Dendritic cell treated with granulocyte-macrophage colony-stimulating factor and Interleukin-4, amounts not matched to agents 40 ng/mL and 50 ng/mL, for 4 days (primary cell): ENCODE measurements at regions not wholly inside any gene's neighbourhood (a gene's known extent, or its start where the extent isn't known, plus 50 kb on each side); places are given as distances from the start of the nearest gene placed in this dataset.
A peak's percentile ranks its signal among the peaks of the same experiment; 100 is the strongest.

ENCODE experiments used
- H3K27ac Mint-ChIP-seq: one replicate; pipeline ENCODE4 v1.8.0; 2022; ENCODE audit warnings: mild to moderate bottlenecking, mixed read lengths
- H3K27me3 Mint-ChIP-seq: one replicate; pipeline ENCODE4 v1.8.0; 2022; ENCODE audit warnings: mild to moderate bottlenecking, mixed read lengths
- H3K36me3 Mint-ChIP-seq: one replicate; pipeline ENCODE4 v1.8.0; 2022; ENCODE audit warnings: low read depth, mixed read lengths
- H3K4me1 Mint-ChIP-seq: one replicate; pipeline ENCODE4 v1.8.0; 2022; ENCODE audit warnings: low read depth, mixed read lengths
- H3K4me3 Mint-ChIP-seq: one replicate; pipeline ENCODE4 v1.8.0; 2022; ENCODE audit warnings: mild to moderate bottlenecking, moderate library complexity, mixed read lengths
- H3K9me3 Mint-ChIP-seq: one replicate; pipeline ENCODE4 v1.8.0; 2022; ENCODE audit warnings: mixed read lengths
- intact Hi-C: fragments of 100-400 bp; cut with micrococcal nuclease; formaldehyde crosslinking; loops from one replicate; pipeline ENCODE4 v1.15.0; 2022

DNA sequence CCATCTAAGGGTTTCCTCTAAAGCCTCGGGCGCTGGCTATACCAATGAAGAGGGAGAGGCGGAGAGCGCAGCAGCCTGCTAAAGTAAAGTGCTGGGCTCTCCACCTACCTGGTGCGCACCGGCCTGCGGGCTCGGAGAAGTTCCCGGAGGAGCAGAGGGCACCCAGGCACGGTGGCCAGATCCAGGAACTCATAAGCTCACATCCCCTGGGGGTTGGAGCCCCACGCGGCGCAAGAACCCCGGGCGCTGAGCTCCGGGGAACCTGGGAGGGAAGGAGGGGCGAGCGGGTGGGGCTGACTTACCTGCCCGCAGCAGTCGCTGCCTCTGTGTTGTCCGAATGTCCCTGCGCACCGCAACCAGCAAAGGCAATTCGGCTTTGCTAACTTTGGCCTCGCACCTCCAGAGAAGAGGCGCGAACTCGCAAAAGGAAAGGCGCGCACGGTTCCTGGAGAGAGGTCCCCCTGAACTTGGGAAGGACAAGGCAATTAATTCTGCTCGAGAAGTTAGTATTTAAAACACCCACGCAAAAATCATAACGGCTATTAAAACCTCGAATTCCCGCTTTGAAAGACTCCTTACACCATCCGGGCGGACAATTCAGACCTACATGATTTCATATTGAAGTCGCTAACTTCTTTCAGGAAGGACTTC, 127.6 kb upstream of the C11orf58 start:
- peaks cover 31% of the 10 kb centered on the region for H3K27me3 Mint-ChIP-seq
- no peaks in the 10 kb centered on the region for H3K9me3 Mint-ChIP-seq
- H3K4me3 Mint-ChIP-seq = no peak overlapping the region
- H3K4me1 Mint-ChIP-seq = peaks cover 29% of the 10 kb centered on the region
- no peak overlapping the region for H3K27ac Mint-ChIP-seq
- intact Hi-C loops = no loop called here
- H3K36me3 Mint-ChIP-seq = no peaks in the 10 kb centered on the region

GRCh38 chr11:16610213-16610737, 128.2 kb upstream of the C11orf58 start:
- intact Hi-C loops = no loop called here
- Mint-ChIP-seq H3K36me3 (no peaks in the 10 kb centered on the region), H3K4me1 (peaks cover 30% of the 10 kb centered on the region), H3K27ac (no peak overlapping the region), H3K9me3 (no peaks in the 10 kb centered on the region), H3K4me3 (no peak overlapping the region), H3K27me3 (peaks cover 26% of the 10 kb centered on the region)

DNA sequence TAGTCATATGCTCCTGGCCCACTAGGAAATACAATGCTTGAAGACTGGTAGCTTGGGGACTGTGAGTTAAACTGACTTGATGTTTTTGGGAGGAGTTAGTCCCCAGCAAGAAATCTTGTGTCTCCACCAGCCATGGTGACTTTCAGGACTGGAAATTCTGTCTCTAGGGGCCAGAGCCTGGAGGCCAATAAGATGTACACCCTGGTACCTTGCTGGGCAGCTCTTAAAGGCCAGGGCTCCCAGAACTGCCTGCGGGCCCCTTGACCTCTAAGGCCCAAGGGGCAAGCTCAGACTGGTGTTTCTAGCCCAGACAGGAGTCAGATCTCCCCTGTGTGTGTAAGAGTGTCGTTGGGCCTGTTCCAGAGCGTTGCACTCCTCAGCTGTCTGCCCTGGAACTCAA, 128.7 kb upstream of the C11orf58 start:
- H3K4me1 Mint-ChIP-seq = peaks cover 35% of the 10 kb centered on the region
- no peaks in the 10 kb centered on the region for H3K9me3 Mint-ChIP-seq
- no peak overlapping the region for H3K27ac Mint-ChIP-seq
- peaks cover 23% of the 10 kb centered on the region for H3K27me3 Mint-ChIP-seq
- no peak overlapping the region for H3K4me3 Mint-ChIP-seq
- H3K36me3 Mint-ChIP-seq = no peaks in the 10 kb centered on the region
- intact Hi-C loops = loop anchor here (5.0 to 10.0 kb wide), 2 partner anchors 757 to 835 kb away; no protein-coding TSS in a partner anchor

GRCh38 chr11:16607675-16608644, 130.5 kb upstream of the C11orf58 start:
- intact Hi-C loops = loop anchor here (5.0 to 10.0 kb wide), 2 partner anchors 756 to 833 kb away; no protein-coding TSS in a partner anchor
- Mint-ChIP-seq H3K4me1 (peaks cover 29% of the 10 kb centered on the region), H3K27ac (no peak overlapping the region), H3K9me3 (no peaks in the 10 kb centered on the region), H3K27me3 (peaks cover 24% of the 10 kb centered on the region), H3K4me3 (no peak overlapping the region), H3K36me3 (no peaks in the 10 kb centered on the region)

GRCh38 chr11:16606784-16607674, 131.4 kb upstream of the C11orf58 start:
- H3K27me3 Mint-ChIP-seq = peaks cover 28% of the 10 kb centered on the region
- intact Hi-C loops = loop anchor here (5.0 to 10.0 kb wide), 2 partner anchors 755 to 832 kb away; no protein-coding TSS in a partner anchor
- H3K27ac Mint-ChIP-seq = peak overlapping the region; percentile 28
- peak overlapping the region; percentile 72 for H3K4me3 Mint-ChIP-seq
- H3K9me3 Mint-ChIP-seq = no peaks in the 10 kb centered on the region
- no peaks in the 10 kb centered on the region for H3K36me3 Mint-ChIP-seq
- peaks cover 23% of the 10 kb centered on the region for H3K4me1 Mint-ChIP-seq

DNA sequence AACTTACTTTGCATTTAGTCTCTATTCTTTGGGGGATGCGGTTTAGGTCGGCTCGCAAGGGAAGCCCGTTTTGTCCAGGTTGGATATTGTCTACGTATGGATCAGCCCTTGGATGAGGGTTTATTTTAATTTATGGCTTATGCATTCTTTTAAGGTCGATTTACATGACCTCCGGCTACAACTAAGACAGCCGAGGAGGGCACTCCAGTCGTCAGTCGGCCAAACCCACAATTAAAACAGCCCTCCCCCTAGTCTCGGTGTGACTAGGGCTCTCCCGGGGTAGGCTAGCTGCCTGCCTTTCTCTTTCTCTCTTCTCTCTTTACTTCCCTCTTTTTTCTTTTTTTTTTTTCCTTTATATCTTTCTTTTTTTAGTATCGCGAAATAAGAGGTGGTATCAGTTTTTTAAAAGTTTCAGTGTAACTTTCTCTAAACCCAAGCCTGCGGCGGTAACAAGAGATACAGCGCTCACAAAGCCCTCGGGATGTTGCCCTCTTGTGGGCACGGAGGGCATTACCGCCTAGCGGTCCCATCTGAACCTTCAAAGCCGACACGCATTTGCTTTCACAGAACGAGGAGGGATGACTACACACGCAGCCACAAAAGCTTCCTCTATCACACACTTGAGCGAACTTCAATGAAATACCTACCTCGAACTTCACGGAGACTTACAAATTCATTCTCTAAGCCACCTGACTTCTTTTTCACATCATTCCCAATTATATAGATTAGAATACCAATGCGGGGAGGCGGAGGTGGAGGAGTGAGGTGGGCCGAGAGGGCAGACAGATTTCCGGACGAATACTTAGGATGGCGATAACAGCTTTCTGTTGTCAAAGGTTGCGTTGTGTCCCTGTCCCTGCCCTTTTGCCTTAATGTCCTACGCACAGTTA, 132.3 kb upstream of the C11orf58 start:
- Mint-ChIP-seq H3K27me3 (peaks cover 31% of the 10 kb centered on the region), H3K9me3 (no peaks in the 10 kb centered on the region), H3K36me3 (no peaks in the 10 kb centered on the region), H3K4me1 (peaks cover 23% of the 10 kb centered on the region), H3K27ac (peak overlapping the region; percentile 28), H3K4me3 (peak overlapping the region; percentile 72)
- intact Hi-C loops = loop anchor here (5.0 to 10.0 kb wide), 2 partner anchors 754 to 831 kb away; no protein-coding TSS in a partner anchor

- peak overlapping the region; percentile 72 for H3K4me3 Mint-ChIP-seq
- intact Hi-C loops = loop anchor here (5.0 to 10.0 kb wide), 2 partner anchors 753 to 831 kb away; no protein-coding TSS in a partner anchor
- H3K9me3 Mint-ChIP-seq = no peaks in the 10 kb centered on the region
- peaks cover 31% of the 10 kb centered on the region for H3K27me3 Mint-ChIP-seq
- H3K36me3 Mint-ChIP-seq = no peaks in the 10 kb centered on the region
- H3K27ac Mint-ChIP-seq = peak overlapping the region; percentile 39
- peaks cover 23% of the 10 kb centered on the region for H3K4me1 Mint-ChIP-seq
Measured at GRCh38 chr11:16605389-16605893, 133.0 kb upstream of the C11orf58 start.

- Mint-ChIP-seq H3K36me3 (no peaks in the 10 kb centered on the region), H3K27ac (peak overlapping the region; percentile 39), H3K9me3 (no peaks in the 10 kb centered on the region), H3K4me1 (peaks cover 23% of the 10 kb centered on the region), H3K27me3 (peaks cover 36% of the 10 kb centered on the region), H3K4me3 (peak overlapping the region; percentile 72)
- intact Hi-C loops = loop anchor here (5.0 to 10.0 kb wide), 2 partner anchors 753 to 830 kb away; no protein-coding TSS in a partner anchor
Measured at GRCh38 chr11:16604794-16605388, 133.6 kb upstream of the C11orf58 start.

DNA sequence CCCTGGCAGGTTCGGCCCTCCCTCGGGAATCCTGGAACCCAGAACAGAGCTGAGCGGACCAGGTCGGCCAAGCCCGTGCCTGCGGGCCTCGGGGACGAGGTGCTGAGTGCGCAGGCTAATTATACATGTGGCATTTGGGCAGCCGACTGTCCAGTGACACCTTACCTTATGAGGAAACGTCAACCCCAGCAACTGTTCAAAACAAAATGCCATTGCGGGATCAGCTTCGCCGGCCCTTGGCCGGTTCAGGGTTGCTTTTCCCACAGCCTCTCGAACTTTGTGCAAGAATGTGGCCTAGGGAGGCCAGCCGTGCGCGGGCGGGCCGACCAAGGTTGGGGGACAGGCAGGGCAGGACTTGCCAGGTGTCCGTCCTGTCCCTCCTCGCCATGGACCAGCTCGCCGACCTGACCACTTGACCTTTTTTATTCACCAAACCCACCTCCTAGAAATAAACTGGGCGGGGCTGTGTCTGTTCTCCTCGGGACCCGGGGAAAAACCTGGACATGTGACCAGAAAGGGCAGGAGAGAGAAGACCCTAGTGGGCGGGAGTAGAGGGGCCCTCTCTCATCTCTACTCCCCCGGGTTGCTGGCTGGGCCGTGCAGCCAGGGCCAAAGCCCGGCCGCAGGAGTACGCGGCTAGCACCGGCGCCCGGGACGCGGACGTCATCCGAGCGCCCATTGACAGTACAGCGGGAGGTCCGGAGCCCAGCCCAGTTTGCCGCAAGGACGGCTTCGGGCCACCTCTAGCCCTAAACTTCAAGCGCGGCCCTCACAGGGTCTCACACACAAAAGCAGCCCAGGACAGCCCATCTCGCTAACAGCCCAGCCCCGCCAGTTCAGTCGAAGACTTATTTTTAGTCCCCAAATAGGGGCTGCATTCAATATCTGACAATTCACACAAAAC, 134.3 kb upstream of the C11orf58 start:
- peak overlapping the region; percentile 39 for H3K27ac Mint-ChIP-seq
- intact Hi-C loops = loop anchor here (10.0 kb wide), 1 partner anchor 829 kb away; no protein-coding TSS in a partner anchor
- peaks cover 23% of the 10 kb centered on the region for H3K4me1 Mint-ChIP-seq
- no peaks in the 10 kb centered on the region for H3K36me3 Mint-ChIP-seq
- no peaks in the 10 kb centered on the region for H3K9me3 Mint-ChIP-seq
- peaks cover 36% of the 10 kb centered on the region for H3K27me3 Mint-ChIP-seq
- peak overlapping the region; percentile 72 for H3K4me3 Mint-ChIP-seq

GRCh38 chr11:16603245-16603644, 135.2 kb upstream of the C11orf58 start:
- intact Hi-C loops = loop anchor here (10.0 kb wide), 1 partner anchor 828 kb away; no protein-coding TSS in a partner anchor
- no peak overlapping the region for H3K4me3 Mint-ChIP-seq
- peaks cover 23% of the 10 kb centered on the region for H3K4me1 Mint-ChIP-seq
- no peaks in the 10 kb centered on the region for H3K36me3 Mint-ChIP-seq
- H3K27me3 Mint-ChIP-seq = peaks cover 42% of the 10 kb centered on the region
- H3K27ac Mint-ChIP-seq = no peak overlapping the region
- no peaks in the 10 kb centered on the region for H3K9me3 Mint-ChIP-seq

DNA sequence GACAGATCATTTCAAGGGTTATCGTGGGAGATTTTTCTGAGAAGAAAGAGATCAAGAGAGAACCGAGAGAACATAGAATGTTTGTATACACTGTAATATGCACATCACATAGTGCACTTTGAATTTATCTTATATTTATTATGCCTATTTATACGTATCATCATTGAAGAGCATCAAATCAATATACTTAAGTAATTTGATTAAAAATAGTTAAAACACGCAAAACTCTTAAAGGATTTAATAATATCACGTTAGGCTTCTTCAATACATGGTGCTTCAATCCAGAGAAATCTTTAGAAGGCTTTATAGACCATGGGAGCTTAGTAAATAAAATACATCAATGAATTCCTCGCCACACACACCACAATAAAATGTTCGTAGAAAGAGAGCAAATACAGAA, 139.5 kb upstream of the C11orf58 start:
- H3K27me3 Mint-ChIP-seq = peaks cover 36% of the 10 kb centered on the region
- H3K4me3 Mint-ChIP-seq = no peak overlapping the region
- no peak overlapping the region for H3K27ac Mint-ChIP-seq
- no peaks in the 10 kb centered on the region for H3K36me3 Mint-ChIP-seq
- H3K4me1 Mint-ChIP-seq = peaks cover under 1% of the 10 kb centered on the region
- intact Hi-C loops = no loop called here
- H3K9me3 Mint-ChIP-seq = no peaks in the 10 kb centered on the region
